CD4-positive, alpha-beta T cell treated with Interleukin-10 for 1 hour (primary cell): ENCODE measurements at regions not wholly inside any gene's neighbourhood (a gene's known extent, or its start where the extent isn't known, plus 50 kb on each side); places are given as distances from the start of the nearest gene placed in this dataset.
A peak's percentile ranks its signal among the peaks of the same experiment; 100 is the strongest.
"Not testable (repeated sequence)": the region's sequence is repeated elsewhere in the genome, so short reads cannot be mapped to it uniquely, and the experiment has no call there.

Experiments used
- DNase-seq: peaks from one replicate; pipeline ENCODE4 v3.0.0-alpha.2; 2020

GRCh38 chr10:36534471-36535002, 590.9 kb upstream of the ANKRD30A start:
- DNase-seq, result peak; percentile 9

GRCh38 chr10:36533861-36534260, 591.5 kb upstream of the ANKRD30A start:
- no peak for DNase-seq

- DNase-seq, result no peak
Observed at GRCh38 chr10:36533316-36533715, 592.1 kb upstream of the ANKRD30A start.

- no peak for DNase-seq
Observed at GRCh38 chr10:36531621-36532020, 593.8 kb upstream of the ANKRD30A start.

- no peak for DNase-seq
Observed at GRCh38 chr10:36526033-36526432, 599.4 kb upstream of the ANKRD30A start.

- not testable (repeated sequence) for DNase-seq
Observed at GRCh38 chr10:36524126-36524525, 601.3 kb upstream of the ANKRD30A start.

GRCh38 chr10:36519909-36520308, 605.5 kb upstream of the ANKRD30A start:
- DNase-seq, result no peak

GRCh38 chr10:36516281-36516680, 609.1 kb upstream of the ANKRD30A start:
- DNase-seq, result no peak

- no peak for DNase-seq
Observed at GRCh38 chr10:36515319-36515718, 610.1 kb upstream of the ANKRD30A start.

GRCh38 chr10:36507715-36508114, 617.7 kb upstream of the ANKRD30A start:
- DNase-seq, result no peak

- DNase-seq, result no peak
Observed at GRCh38 chr10:36506697-36507496, 618.5 kb upstream of the ANKRD30A start.

GRCh38 chr10:36506261-36506660, 619.1 kb upstream of the ANKRD30A start:
- no peak for DNase-seq

GRCh38 chr10:36504758-36505157, 620.6 kb upstream of the ANKRD30A start:
- DNase-seq, result no peak

- DNase-seq, result no peak
Observed at GRCh38 chr10:36500266-36500665, 625.1 kb upstream of the ANKRD30A start.

GRCh38 chr10:36499693-36500092, 625.7 kb upstream of the ANKRD30A start:
- DNase-seq, result no peak

GRCh38 chr10:36496758-36497157, 628.6 kb upstream of the ANKRD30A start:
- no peak for DNase-seq

GRCh38 chr10:36494371-36494770, 631.0 kb upstream of the ANKRD30A start:
- DNase-seq, result no peak

GRCh38 chr10:36493516-36493880, 631.9 kb upstream of the ANKRD30A start:
- no peak for DNase-seq

- no peak for DNase-seq
Observed at GRCh38 chr10:36492590-36493515, 632.5 kb upstream of the ANKRD30A start.

GRCh38 chr10:36491926-36492325, 633.5 kb upstream of the ANKRD30A start:
- DNase-seq, result no peak

GRCh38 chr10:36489611-36490228, 635.7 kb upstream of the ANKRD30A start:
- DNase-seq, result no peak

GRCh38 chr10:36489181-36489580, 636.2 kb upstream of the ANKRD30A start:
- DNase-seq, result no peak

GRCh38 chr10:36488579-36488978, 636.8 kb upstream of the ANKRD30A start:
- no peak for DNase-seq
